ENCODE measurements at regions not wholly inside any gene's neighbourhood (a gene's known extent, or its start where the extent isn't known, plus 50 kb on each side); places are given as distances from the start of the nearest gene placed in this dataset.

- Histone ChIP-seq H3K4me3 (ENCODE audit: low read depth, low read length) (no peak overlapping the region), H3K27me3 (ENCODE audit: control insufficient read depth, insufficient read depth, low read length) (no peaks in the 10 kb centered on the region), H3K36me3 (ENCODE audit: control insufficient read depth, insufficient read depth, low read length) (no peaks in the 10 kb centered on the region)
- TF ChIP-seq CTCF (IDR thresholded peaks at IDR 0.05; ENCODE audit: insufficient read depth, low read depth, low read length), result no peak
- ChIA-PET POLR2A (no interaction called here), CTCF (no interaction called here)
- DNase-seq (ENCODE audit: low read depth), result no peak
These were observed 614.5 kb downstream of the PKHD1 start for GRCh38 chr6:51472745-51473487.

- H3K27me3 ChIP-seq (ENCODE audit: control insufficient read depth, insufficient read depth, low read length), result no peaks in the 10 kb centered on the region
- no peak overlapping the region for H3K4me3 ChIP-seq (ENCODE audit: low read depth, low read length)
- H3K36me3 ChIP-seq (ENCODE audit: control insufficient read depth, insufficient read depth, low read length), result no peaks in the 10 kb centered on the region
- DNase-seq (ENCODE audit: low read depth), result no peak
- ChIA-PET CTCF (no interaction called here), POLR2A (no interaction called here)
- no peak for TF ChIP-seq CTCF (IDR thresholded peaks at IDR 0.05; ENCODE audit: insufficient read depth, low read depth, low read length)
These were observed 613.1 kb downstream of the PKHD1 start for GRCh38 chr6:51474022-51474975.

- Histone ChIP-seq H3K27me3 (ENCODE audit: control insufficient read depth, insufficient read depth, low read length) (no peaks in the 10 kb centered on the region), H3K36me3 (ENCODE audit: control insufficient read depth, insufficient read depth, low read length) (no peaks in the 10 kb centered on the region), H3K4me3 (ENCODE audit: low read depth, low read length) (no peak overlapping the region)
- TF ChIP-seq CTCF (IDR thresholded peaks at IDR 0.05; ENCODE audit: insufficient read depth, low read depth, low read length), result no peak
- POLR2A ChIA-PET, result no interaction called here
- CTCF ChIA-PET, result no interaction called here
- no peak for DNase-seq (ENCODE audit: low read depth)
These were observed 609.6 kb downstream of the PKHD1 start for GRCh38 chr6:51477711-51478311.

- no peaks in the 10 kb centered on the region for H3K27me3 ChIP-seq (ENCODE audit: control insufficient read depth, insufficient read depth, low read length)
These were observed 608.1 kb downstream of the PKHD1 start for GRCh38 chr6:51479296-51479695.

More at GRCh38 chr6:51479296-51479695, 608.1 kb downstream of the PKHD1 start:
- TF ChIP-seq CTCF (IDR thresholded peaks at IDR 0.05; ENCODE audit: insufficient read depth, low read depth, low read length), result no peak
- CTCF ChIA-PET, result no interaction called here
- DNase-seq (ENCODE audit: low read depth), result no peak
- H3K4me3 ChIP-seq (ENCODE audit: low read depth, low read length), result no peak overlapping the region
- H3K36me3 ChIP-seq (ENCODE audit: control insufficient read depth, insufficient read depth, low read length), result no peaks in the 10 kb centered on the region
- POLR2A ChIA-PET, result no interaction called here

All from BJ (cell line).